Lung (tissue), 11 donors: ENCODE measurements at regions not wholly inside any gene's neighbourhood (a gene's known extent, or its start where the extent isn't known, plus 50 kb on each side); places are given as distances from the start of the nearest gene placed in this dataset.

Experiments used
- ATAC-seq: fragments of 200-7000 bp; cut with Tn5 transposase; one replicate; pipeline ENCODE4 v1.9.1; 2020; ENCODE audit warnings: moderate number of reproducible peaks; ENCODE audit not compliant: insufficient read depth, low FRiP score
- DNase-seq, 3 donors: peaks; one replicate each; pipeline ENCODE4 v3.0.0-alpha.2; 2013 to 2017
- H3K27ac ChIP-seq, 2 donors: one replicate each; pipeline ENCODE4 v1.5.1; 2013; ENCODE audit warnings: mild to moderate bottlenecking in 2 of 2, moderate library complexity in 2 of 2, control low read depth in 1 of 2, inconsistent platforms in 1 of 2, low read depth in 1 of 2, low read length in 1 of 2
- H3K27me3 ChIP-seq, 3 donors: one replicate each; pipeline ENCODE4 v1.5.1; 2013; ENCODE audit warnings: low read length in 2 of 3; ENCODE audit not compliant: control insufficient read depth in 3 of 3, insufficient read depth in 3 of 3
- H3K36me3 ChIP-seq, 4 donors: one replicate each; pipeline ENCODE4 v1.5.1; 2013; ENCODE audit warnings: low read length in 4 of 4, mild to moderate bottlenecking in 1 of 4, moderate library complexity in 1 of 4; ENCODE audit not compliant: control insufficient read depth in 4 of 4, insufficient read depth in 4 of 4
- H3K4me1 ChIP-seq, 5 donors: one replicate each; pipeline ENCODE4 v1.5.1; 2013; ENCODE audit warnings: low read length in 5 of 5, mild to moderate bottlenecking in 2 of 5, moderate library complexity in 1 of 5; ENCODE audit not compliant: control insufficient read depth in 5 of 5, insufficient read depth in 5 of 5
- H3K4me3 ChIP-seq: one replicate; pipeline ENCODE4 v1.5.1; 2013; ENCODE audit warnings: mild to moderate bottlenecking, control low read depth, moderate library complexity
- H3K9ac ChIP-seq, 2 donors: one replicate each; pipeline ENCODE4 v1.5.1; 2013; ENCODE audit warnings: low read length in 2 of 2, control low read depth in 1 of 2; ENCODE audit not compliant: insufficient read depth in 1 of 2
- H3K9me3 ChIP-seq, 4 donors: one replicate each; pipeline ENCODE4 v1.5.1; 2013; ENCODE audit warnings: low read length in 3 of 4, mild to moderate bottlenecking in 1 of 4, moderate library complexity in 1 of 4; ENCODE audit not compliant: control insufficient read depth in 4 of 4, insufficient read depth in 3 of 4
- WGBS, 2 donors: extraction: QIAGEN DNeasy Blood & Tissue Kit; methylation state at CpG; one replicate each; pipeline ENCODE4 v1.1.7; 2013; 5-methylcytosine and 5-hydroxymethylcytosine counted together
- TF ChIP-seq, protein P1 (sequence below): IDR thresholded peaks from 2 replicates; pipeline ENCODE4 v1.5.1; 2012; ENCODE audit warnings: mild to moderate bottlenecking; ENCODE audit errors: control extremely low read depth, extremely low read depth
- donor health status: control.
- donor health status: control.
- donor health status: Bipolar disorder and iron deficiency.
- donor health status: healthy.
- donor health status: DM: yes; HTN: yes; CAD: no.

DNA sequence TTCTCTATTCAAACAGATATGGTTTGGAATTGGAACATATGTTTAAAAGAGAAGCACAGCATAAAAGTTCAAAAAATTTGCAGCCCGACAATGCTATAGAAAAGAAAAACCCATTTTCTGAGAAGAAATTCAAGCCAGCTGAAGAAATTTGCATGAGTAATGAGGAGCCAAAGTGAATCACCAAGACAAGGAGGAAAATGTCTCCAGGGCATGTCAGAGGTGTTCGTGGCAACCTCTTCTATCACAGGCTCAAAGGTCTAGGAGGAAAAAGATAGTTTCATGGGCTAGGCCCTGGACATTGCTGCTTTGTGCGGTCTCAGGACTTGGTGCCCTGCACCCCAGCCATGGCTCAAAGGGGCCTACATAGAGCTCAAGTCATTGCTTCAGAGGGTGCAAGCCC lies 134.8 kb upstream of the ADAMTS16 start:
- ATAC-seq (no peak), DNase-seq (no peak)
- Histone ChIP-seq H3K27me3 (peaks cover 0 to 2% (median 0%) of the 10 kb centered on the region in 3 donors), H3K27ac (no peak overlapping the region), H3K9ac (no peak overlapping the region), H3K4me3 (no peak overlapping the region), H3K36me3 (no peaks in the 10 kb centered on the region), H3K4me1 (no peaks in the 10 kb centered on the region), H3K9me3 (no peaks in the 10 kb centered on the region)
- TF ChIP-seq, protein P1, sequence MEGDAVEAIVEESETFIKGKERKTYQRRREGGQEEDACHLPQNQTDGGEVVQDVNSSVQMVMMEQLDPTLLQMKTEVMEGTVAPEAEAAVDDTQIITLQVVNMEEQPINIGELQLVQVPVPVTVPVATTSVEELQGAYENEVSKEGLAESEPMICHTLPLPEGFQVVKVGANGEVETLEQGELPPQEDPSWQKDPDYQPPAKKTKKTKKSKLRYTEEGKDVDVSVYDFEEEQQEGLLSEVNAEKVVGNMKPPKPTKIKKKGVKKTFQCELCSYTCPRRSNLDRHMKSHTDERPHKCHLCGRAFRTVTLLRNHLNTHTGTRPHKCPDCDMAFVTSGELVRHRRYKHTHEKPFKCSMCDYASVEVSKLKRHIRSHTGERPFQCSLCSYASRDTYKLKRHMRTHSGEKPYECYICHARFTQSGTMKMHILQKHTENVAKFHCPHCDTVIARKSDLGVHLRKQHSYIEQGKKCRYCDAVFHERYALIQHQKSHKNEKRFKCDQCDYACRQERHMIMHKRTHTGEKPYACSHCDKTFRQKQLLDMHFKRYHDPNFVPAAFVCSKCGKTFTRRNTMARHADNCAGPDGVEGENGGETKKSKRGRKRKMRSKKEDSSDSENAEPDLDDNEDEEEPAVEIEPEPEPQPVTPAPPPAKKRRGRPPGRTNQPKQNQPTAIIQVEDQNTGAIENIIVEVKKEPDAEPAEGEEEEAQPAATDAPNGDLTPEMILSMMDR: no peak
- WGBS, 2 donors: 84 to 86% methylated on average over 3 of the region's 3 CpGs

DNA sequence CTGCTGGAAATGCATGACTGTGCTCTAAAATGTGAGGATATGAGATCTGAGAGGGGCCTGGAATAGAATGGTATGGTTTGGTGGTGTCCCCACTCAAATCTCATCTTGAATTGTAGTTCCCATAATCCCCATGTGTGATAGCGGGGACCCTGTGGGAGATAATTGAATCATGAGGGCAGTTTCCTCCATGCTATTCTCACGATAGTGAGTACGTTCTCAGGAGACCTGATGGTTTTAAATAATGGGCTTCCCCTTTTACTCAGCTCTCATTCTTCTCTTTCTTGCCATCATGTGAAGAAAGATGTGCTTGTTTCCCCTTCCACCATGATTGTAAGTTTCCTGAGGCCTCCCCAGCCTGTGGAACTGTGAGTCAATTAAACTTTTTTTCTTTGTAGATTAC lies 133.6 kb upstream of the ADAMTS16 start:
- Histone ChIP-seq H3K27ac (no peak overlapping the region), H3K27me3 (peaks cover 0 to 2% (median 0%) of the 10 kb centered on the region in 3 donors), H3K9me3 (peaks cover 0 to 2% (median 0%) of the 10 kb centered on the region in 4 donors), H3K4me3 (no peak overlapping the region), H3K9ac (no peak overlapping the region), H3K36me3 (no peaks in the 10 kb centered on the region), H3K4me1 (no peaks in the 10 kb centered on the region)
- 43 to 88% methylated on average over 3 of the region's 3 CpGs for WGBS, 2 donors
- TF ChIP-seq, protein P1: no peak
- ATAC-seq: no peak
- DNase-seq: no peak

DNA sequence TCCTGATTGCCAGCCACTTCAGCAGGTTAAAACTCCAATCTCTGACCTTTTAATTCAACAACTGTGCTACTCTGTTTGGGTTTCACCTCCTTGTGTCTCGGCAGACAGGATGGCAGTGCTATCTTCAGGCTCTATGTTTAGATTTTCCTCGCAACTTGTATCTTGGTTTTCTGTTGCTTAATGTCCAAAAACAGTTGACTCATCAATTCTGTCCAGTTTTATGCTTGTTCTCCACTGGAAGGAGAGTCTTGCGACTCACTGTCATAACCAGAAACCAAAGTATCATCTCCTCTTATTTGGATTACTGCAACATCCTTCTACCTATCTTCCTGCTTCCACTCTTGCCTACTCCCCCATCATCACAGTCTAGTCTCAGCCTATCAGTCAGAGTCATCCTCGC lies 130.9 kb upstream of the ADAMTS16 start:
- H3K36me3 ChIP-seq: no peaks in the 10 kb centered on the region
- H3K4me1 ChIP-seq: no peaks in the 10 kb centered on the region
- peaks cover 0 to 2% (median 0%) of the 10 kb centered on the region in 3 donors for H3K27me3 ChIP-seq
- 79 to 81% methylated on average over 4 of the region's 4 CpGs for WGBS, 2 donors
- H3K9ac ChIP-seq: no peak overlapping the region
- TF ChIP-seq, protein P1: no peak
- H3K27ac ChIP-seq: no peak overlapping the region
- no peak overlapping the region for H3K4me3 ChIP-seq
- peaks cover 0 to 2% (median 0%) of the 10 kb centered on the region in 4 donors for H3K9me3 ChIP-seq
- ATAC-seq (no peak), DNase-seq (no peak)

DNA sequence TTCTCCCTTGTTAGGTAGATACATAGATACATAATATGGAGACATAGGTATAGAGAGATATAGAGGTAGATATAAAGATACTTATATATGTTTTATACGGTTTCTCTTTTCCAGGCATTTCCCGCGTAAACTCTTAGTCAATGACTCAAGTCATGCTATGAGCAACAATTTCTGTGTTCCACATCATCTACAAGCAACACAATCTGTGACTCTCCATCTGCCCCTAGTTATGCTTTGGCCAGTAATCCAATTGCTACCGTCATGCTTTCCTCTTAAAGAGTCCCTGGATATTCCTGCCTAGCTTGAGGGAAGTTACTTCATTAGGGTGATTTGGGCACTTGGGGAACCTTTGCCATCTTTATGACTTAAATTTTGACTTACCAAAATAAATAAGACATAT lies 129.0 kb upstream of the ADAMTS16 start:
- Histone ChIP-seq H3K4me1 (peaks cover 0 to 8% (median 0%) of the 10 kb centered on the region in 5 donors), H3K9me3 (peaks cover 0 to 2% (median 0%) of the 10 kb centered on the region in 4 donors), H3K4me3 (no peak overlapping the region), H3K36me3 (no peaks in the 10 kb centered on the region), H3K27me3 (peaks cover 0 to 2% (median 0%) of the 10 kb centered on the region in 3 donors), H3K27ac (no peak overlapping the region), H3K9ac (no peak overlapping the region)
- DNase-seq (no peak), ATAC-seq (no peak)
- 91 to 94% methylated on average over 4 of the region's 4 CpGs for WGBS, 2 donors
- TF ChIP-seq, protein P1: no peak
